ENCODE measurements at regions not wholly inside any gene's neighbourhood (a gene's known extent, or its start where the extent isn't known, plus 50 kb on each side); places are given as distances from the start of the nearest gene placed in this dataset.
"Not testable (repeated sequence)": the region's sequence is repeated elsewhere in the genome, so short reads cannot be mapped to it uniquely, and the experiment has no call there.

DNA sequence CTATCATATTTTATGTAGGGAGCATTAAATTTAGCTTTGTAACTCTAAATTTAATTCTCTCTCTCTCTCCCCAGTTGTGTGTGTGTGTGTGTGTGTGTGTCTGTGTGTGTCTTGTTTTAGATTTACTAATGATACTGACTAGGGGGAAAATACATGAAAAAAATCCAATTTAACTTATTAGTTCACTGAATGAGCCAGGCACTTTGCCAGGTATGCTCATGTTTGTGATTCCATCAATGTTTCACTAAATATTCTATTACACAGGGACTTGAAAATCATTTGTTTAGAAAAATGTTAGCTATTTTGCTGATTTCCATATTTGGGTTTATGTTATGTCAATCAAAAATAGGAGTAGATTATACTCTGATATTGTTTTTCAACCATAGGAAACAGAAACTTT is 203.7 kb upstream of the ZNF804A start:
- DNase-seq, result no peak

DNA sequence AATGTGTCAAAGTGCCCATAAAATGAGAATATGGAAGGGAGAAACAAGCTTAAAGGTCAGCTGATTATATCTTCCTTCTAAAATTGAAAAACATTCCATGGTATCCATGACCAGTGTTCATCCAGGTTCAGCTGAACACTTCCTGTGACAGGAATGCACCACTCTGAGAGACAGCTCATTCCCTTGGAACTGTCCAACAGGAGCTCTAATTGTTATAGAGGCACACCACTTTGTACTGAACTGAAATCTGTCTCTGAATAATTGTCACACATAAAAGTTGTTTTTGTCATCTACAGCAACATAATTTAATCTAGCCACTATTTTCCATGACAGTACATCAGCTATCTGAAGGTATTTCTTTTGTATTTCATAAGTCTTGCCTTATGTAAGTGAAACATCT is 195.9 kb upstream of the ZNF804A start:
- no peak for DNase-seq

DNA sequence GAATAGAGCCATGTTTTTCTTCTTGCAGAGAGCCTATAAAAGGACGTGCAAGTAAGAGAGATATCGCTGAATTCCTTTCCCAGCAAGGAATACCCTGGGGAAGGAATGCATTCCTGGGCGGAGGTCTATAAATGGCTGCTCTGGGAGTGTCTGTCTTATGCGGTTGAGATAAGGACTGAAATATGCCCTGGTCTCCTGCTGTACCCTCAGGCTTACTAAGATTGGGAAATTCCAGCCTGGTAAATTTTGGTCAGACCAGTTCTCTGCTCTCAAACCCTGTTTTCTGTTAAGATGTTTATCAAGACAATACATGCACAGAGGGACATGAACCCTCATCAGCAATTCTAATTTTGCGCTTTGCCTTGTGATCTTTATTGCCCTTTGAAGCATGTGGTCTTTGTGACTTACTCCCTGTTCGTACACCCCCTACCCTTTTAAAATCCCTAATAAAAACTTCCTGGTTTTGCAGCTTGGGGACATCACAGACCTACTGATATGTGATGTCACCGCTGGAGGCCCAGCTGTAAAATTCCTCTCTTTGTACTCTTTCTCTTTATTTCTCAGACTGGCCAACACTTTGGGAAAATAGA is 191.2 kb upstream of the ZNF804A start:
- DNase-seq, result not testable (repeated sequence)

DNA sequence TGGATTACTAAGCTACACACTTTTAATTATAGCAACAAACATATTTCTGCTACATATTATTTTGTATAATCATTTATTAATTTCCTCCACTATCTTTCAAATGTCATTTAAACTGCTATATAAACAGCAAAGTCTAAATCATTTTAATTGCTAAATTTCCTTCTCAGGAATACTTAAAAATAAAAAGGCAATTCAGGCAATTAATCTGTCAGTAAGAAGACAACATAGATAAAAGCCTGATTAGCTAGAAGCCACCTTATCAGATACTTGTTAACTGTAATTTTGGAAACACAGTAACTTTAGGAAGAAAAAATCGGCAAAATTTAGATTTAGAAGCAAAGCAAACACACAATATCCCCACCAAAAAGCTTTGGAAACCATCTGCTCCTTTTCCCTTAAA is 188.2 kb upstream of the ZNF804A start:
- DNase-seq, result no peak

DNA sequence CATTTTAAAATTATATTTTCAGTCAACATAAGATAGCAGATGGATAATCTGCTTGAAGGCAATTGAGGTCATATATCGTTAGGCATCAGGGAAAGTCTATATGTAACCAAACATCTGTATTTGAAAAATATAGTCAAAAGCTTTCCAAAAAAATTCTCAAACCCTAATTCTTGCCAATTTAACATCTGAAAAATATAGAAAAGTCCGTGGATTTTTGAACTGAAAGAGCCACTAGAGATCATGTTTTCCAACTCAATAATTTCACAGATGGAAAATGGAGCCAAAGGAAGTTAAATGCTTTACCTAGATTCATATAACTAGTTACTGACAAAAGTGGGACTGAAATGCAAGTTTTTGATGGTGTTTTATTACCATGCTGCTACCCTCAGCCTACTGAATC is 185.1 kb upstream of the ZNF804A start:
- DNase-seq, result no peak

DNA sequence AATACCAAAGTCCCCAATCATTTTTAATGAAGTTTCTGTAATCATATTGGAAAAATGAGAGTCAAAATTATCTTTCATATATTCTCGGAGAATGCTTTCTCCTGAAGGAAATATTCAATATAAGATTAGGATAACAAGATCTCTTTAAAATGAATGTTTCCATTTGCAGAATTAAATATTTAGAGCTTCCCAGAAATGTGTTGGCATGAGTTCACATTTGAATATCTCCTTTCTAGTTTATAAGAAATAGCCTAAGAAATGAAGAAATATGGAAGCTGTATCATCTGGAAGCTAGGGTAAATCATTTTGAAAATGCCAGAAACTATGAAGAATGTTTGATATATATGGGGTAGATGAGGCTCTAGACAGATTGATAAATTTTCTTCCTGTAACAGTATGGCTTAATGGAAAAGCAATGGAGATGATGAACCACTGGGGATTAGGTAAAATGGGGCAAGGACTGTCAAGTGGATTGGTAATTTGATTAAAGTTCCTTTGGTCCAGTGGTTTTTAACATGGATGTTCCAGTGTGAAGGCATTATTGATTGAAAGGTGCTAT is 184.6 kb upstream of the ZNF804A start:
- DNase-seq, result no peak

DNA sequence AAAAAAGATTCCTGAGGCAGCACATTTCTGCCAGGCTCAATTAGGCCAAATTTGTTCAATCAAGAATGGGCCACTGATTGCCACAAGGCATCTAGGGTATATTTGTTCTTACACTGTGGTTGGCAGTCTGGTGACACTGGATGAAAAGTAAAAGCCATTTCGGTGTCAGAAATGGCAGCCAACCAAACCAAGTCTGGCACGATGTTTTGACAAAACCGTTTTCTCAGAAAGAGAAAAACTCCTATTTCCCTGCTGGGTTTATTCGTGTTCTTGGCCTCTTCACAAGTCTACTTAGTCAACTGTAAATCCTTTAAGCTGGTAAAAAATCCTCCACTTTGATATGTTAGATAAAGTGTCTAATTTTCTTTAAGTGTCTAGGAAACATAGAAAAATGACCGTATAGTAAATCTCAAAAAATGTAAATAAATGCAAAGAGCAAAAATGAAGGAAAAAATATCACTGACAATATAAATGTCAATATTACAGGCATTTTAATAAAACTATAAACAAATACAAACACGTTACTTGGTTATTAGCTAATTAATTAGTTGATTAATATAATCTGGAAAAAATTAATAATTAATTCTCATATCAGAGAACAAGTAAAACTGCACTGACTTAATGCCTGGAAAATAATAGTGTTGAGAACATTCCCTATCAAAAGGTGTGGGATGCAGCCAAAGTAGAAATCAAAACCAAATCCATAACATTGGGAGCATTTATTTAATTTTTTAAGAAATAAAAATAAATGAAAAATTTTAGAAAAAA is 182.0 kb upstream of the ZNF804A start:
- DNase-seq, result no peak

DNA sequence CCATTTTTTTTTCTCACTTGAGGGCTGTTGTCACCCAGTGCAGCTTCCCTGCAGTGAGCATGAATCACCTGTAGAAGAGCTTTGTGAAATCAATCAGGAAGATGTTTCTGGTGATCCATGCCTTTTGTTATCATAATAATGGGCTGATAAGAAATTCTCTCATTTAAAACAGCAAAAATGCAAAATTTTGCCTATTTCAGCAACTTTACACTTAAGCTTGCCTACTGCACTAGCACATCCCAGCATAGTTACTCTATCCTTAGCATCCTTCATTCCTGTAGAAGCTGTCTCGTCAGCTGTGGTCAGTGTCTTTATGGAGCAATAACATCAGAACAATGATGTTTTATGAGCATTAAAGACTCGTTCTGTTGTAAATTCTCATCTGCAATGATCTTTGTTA is 178.6 kb upstream of the ZNF804A start:
- DNase-seq, result no peak

DNA sequence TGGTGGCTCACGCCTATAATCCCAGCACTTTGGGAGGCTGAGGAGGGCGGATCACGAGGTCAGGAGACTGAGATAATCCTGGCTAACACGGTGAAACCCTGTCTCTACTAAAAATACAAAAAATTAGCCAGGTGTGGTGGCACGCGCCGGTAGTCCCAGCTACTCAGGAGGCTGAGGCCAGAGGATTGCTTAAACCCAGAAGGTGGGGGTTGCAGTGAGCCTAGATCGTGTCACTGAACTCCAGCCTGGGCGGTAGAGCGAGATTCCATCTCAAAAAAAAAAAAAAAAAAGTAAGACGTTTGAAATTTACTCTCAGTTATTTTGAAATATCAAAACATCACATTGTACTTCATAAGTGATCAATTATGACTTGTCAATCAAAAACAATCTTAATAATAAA is 176.9 kb upstream of the ZNF804A start:
- not testable (repeated sequence) for DNase-seq

DNA sequence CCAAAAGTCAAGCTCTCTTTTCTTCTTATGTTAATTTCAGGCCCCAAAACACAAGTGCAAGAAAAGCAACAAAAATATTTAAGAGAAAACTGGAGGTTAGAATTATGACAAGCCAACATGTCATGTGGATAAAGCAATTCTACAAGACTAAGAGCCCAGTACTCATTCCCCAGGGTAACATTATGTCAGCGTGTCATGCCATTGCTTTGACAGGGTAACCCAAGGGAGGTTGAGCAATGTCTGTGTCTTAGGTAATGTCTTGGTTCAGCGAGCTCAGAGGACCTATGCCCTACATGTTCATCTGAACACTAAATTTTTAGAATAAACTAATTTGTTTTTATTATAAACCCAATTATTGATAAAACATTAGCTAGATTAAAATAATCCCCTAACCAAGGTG is 173.2 kb upstream of the ZNF804A start:
- no peak for DNase-seq

DNA sequence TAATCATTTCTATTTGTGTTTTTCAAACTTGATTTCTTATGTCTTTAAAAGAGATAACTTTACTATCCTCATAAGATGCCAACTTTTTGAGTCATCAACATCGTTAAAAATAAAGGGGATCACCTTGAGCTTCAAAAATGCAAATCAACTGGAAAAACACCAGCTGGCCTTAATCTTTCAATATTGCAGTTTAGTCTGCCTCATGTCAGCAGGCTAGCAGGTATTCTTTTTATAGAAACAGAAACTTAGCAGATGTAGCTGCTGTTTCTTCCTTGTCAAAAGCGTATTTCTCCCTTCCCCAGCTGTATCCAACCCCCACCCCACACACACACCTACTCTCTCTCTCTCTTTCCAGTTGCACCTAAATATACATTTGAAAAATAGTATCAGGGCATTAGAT is 154.1 kb upstream of the ZNF804A start:
- no peak for DNase-seq

DNA sequence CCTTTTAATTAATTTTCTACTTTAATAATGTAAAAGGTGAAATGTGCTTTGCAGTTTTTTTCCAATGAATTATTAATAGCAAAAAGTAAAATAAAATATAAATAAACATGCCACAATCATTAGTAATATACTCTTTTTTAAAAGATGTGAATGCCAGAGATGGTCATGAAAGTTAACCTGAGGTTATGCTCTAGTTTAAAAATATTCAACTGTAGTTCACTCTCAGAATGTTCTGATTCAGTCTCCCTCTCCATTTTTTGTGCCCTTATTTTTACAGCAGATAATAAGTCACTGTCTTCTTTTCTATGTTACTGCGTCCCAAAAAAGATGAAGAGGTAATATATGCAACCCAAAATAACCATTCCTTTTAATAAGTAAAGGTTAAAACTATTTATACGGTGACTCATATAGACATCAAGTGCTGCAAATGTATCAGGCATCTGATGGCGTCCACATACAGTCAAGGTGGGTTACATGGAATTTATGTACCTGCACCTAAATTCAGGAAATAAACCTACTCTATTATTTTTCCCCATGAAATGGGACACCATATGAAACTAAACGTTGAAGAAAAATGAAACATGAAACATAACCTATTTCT is 153.6 kb upstream of the ZNF804A start:
- no peak for DNase-seq

DNA sequence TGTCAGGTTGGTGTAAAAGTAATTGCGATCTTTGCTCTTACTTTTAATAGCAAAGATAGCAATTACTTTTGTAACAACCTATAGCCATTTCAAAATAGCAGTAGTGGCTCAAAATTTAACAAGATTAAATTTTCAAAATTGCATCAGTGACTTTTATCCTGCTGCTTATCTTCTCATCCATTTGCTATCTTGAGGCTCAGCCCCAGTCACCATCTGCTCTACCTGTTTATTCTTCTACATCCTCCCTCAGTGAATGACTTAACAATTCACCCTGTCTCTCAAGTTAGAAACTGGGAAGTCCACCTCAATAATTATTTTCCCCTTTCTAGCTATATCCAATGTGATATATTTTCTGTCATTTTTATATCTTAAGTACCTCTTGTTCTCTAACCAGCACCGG is 148.6 kb upstream of the ZNF804A start:
- DNase-seq, result no peak

DNA sequence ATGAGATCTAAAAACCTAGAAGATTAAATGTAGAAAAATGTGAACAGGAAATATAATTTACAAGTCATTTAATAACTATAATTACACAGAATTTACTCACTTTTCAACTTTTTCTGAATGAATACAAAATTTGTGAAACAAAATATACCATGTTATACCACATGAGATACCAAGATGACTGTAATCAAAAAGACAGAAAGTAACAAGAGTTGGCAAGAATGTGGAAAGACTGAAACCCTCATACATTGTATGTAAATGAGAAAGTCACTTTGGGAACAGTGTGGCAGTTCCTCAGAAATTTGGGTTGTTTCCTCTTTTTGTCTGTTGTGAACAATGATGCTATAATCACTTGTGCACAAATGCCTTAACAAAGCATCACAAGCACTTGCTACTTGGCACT is 145.4 kb upstream of the ZNF804A start:
- peak; percentile 24 for DNase-seq

DNA sequence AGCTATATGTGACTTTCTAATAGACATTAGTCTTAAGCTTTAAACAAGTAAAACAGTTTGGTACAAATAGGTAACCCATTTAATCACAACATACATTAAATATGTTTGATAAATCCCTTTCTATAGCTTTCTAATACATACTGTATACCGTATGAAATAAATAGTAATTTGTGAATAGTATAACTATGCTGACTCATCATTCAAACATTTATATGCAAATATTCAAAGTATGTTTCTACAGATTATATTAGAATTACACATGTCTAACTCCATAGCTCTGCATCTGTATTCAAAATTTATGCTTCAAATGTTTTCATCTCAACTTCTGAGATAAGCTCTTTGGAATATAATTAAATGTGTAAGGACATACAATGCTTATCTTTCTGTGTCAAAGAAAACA is 142.7 kb upstream of the ZNF804A start:
- DNase-seq, result no peak

DNA sequence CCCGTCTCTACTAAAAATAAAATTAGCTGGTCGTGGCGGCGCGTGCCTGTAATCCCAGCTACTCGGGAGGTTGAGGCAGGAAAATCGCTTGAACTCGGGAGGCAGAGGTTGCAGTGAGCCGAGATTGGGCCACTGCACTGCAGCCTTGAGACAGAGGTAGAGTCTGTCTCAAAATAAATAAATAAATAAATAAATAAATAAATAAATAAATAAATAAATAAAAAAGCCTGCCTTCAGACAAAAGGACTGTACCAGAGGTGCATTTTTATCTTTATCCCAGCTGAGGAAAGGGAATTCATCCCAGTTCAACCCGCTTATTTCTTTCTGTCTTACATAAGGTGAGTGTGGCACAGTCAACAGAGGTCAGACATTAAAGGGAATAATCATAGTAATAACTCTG is 141.6 kb upstream of the ZNF804A start:
- DNase-seq, result not testable (repeated sequence)

DNA sequence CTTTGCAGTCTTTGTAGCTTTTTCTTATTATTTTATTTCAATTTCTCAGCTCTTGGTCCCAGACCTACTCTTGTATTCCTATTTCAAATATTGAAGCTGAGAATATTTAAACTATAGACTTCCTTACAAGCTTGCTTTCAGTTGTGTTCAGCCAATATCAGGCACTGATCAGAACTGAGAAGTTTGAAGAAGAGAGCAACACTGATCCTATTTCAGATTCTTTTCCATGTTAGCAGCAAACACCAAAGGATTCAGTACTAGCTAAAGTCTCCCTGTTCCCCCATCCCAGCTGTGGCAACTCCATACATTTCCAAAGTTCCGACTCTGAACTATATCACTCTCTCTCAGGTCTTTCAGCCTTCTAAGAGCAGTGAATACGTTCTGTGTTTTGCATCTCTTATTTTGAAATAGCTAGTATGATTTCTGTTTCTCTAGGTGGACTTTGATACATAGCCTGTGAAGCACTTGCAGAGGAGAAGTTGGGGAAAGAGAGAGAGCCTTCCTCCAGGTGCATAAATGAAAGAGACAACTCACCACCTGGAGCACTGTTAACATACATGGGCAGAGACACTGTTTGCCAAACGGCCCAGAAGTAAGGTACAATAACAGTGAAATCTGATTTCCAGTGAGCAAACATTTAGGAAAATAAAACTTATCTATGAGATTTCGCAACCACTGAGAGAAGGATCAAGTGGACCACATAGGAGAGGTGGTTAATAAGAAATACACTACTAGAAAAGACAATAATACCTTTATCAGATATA is 135.0 kb upstream of the ZNF804A start:
- no peak for DNase-seq

DNA sequence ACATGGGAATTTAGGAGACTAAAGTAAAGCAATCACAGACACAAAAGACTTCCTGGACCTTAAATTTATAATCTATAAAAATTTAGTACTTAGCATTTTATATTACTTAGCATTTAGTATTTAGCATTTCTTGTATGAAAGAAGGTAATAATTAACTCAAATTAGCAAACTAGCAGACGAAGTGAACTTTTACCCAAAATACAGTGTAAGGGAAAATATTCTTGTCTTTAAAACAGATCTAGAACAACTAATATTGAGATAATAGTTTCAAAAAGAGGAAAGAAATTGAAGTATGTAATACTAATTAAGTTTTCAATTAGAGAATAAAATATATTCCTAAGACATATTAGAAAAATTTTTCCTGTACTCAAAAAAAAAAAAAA is 134.5 kb upstream of the ZNF804A start:
- DNase-seq, result no peak

DNA sequence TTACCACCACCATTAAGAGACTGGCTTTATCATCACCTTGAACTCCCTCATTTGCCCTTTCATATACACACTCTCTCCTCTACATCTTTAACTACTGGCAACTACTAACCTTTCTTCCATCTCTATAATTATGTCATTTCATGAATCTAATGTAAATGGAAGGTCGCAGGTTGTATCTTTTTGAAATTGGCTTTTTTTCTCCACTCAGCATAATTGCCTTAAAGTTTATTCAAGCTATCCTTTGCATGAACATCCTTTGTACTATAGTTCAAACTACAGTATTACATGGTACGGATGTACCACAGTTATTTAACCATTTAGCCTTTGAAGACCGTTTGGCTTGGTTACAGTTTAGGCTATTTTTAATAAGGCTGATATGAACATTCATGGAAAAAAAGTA is 129.5 kb upstream of the ZNF804A start:
- no peak for DNase-seq

DNA sequence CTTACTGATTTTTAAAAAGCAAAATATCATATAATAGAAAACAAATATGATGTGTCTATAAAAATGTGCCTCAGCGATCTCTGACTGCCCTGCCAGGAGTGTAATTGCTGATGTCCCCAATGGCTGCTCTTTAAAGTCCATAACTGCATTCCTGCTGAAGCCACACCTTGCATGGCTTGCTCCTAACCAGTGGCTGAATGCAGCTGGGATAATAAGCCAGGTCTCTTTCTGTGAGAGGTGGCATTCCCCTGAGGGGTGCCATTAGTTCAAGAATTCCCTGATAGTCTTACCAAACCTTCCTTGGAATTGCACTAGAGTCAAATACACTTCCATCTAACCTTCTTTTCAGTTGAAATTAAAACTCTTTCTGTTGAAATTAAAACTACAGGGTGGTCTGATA is 125.8 kb upstream of the ZNF804A start:
- DNase-seq, result no peak

DNA sequence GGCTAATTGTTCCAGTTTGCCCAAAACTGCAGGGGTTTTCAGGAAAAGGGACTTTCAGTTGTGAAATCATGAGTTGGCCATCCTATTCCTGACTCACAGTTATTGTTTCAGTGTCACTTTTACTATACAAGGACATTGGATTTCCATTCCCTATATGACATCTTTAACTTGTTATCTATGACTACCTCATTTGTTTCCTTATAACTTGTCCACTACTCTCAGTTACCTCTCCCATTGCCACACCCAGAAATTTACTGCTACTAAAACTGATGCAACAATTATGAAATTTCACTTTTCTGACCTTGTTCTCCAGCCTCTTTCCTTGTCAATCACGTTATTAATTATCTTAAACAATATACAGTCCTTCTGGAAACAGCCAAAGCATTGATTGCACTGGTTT is 116.5 kb upstream of the ZNF804A start:
- DNase-seq, result no peak

DNA sequence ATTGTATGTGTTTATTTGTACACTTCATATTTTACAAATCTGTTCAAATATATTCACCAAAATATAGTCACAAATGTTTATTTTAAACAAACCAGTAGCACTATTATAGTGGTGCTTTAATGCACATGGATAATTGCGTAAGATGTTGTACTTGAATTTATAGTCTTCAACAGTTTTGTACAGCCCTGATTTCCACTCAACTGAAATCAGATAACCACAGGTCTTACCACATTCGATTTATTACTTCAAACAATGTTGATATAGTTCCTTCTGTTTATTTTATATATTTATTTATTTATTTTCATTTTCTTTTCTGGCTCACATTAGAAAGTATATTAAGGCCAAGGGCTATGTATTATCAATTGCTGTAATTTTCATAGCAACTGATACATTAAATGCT is 99.4 kb upstream of the ZNF804A start:
- DNase-seq, result no peak

DNA sequence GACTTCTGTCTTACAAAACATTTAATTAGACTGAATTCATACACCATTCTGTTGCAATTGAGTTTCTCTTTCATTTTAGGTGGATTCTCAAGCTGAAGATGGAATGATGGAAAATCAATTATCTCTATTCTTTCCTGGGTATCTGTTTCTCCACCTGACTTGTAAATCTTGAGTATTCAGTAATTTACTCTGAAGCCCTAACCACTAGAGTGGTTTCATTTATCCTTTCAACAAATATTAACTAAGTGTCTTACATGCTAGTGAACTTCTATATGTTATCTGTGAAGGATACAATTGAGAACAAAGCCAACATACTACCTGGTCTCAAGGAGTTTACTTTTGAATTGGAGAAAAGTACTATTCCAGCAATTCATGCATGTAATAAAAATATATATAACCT is 94.1 kb upstream of the ZNF804A start:
- DNase-seq, result no peak

DNA sequence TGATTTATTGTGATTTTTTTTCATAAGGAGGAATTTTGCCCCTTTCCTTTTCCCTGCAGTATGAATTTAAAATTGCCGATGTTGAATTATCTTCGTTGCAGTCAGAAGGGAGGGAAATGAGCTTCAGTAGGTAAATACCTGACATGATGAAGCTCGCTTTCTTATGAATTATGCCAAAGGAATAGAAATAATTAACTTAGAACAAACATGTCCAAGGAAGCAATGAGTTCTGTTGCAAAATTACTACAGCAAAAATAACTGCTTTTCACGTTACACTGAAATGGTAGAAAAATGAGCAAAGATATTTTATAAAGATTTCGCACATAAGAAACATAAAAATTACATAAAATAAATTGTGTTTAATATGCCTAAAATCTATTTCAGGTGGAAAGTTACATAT is 91.1 kb upstream of the ZNF804A start:
- DNase-seq, result no peak
